CD4-positive, alpha-beta memory T cell (primary cell): ENCODE measurements at regions not wholly inside any gene's neighbourhood (a gene's known extent, or its start where the extent isn't known, plus 50 kb on each side); places are given as distances from the start of the nearest gene placed in this dataset.

Experiments used
- CTCF ChIA-PET: fragments of 350-600 bp; sonication (Branson Sonifier 250); formaldehyde crosslinking; loops from one replicate; lab custom pipeline; 2021; ENCODE audit warnings: inconsistent platforms; ENCODE audit not compliant: partially characterized antibody; lab: Charles Lee
- POLR2A ChIA-PET: fragments of 350-600 bp; sonication (Branson Sonifier 250); formaldehyde crosslinking; loops from one replicate; lab custom pipeline; 2021; ENCODE audit not compliant: partially characterized antibody; lab: Charles Lee
- DNase-seq, 5 donors: peaks; one replicate each; pipeline versions ENCODE4 v3.0.0 to v3.0.0-alpha.2; 2020 to 2022; ENCODE audit warnings: mixed read lengths in 1 of 5
- H3K27ac ChIP-seq: one replicate; pipeline ENCODE4 v1.7.0; 2013; ENCODE audit warnings: low read depth, low read length
- H3K27me3 ChIP-seq: 2 replicates; pipeline ENCODE4 v1.7.0; 2013; ENCODE audit warnings: mild to moderate bottlenecking, low read length, moderate library complexity; ENCODE audit not compliant: insufficient read depth
- H3K36me3 ChIP-seq: 2 replicates; pipeline ENCODE4 v1.7.0; 2013; ENCODE audit warnings: mild to moderate bottlenecking, low read length, moderate library complexity; ENCODE audit not compliant: insufficient read depth
- H3K4me1 ChIP-seq: 2 replicates; pipeline ENCODE4 v1.7.0; 2013; ENCODE audit warnings: mild to moderate bottlenecking, low read length, moderate library complexity; ENCODE audit not compliant: insufficient read depth
- H3K4me3 ChIP-seq, 2 donors: one replicate each; pipeline ENCODE4 v1.7.0; 2013; ENCODE audit warnings: low read length in 2 of 2, mild to moderate bottlenecking in 1 of 2
- H3K9me3 ChIP-seq, 2 donors: one replicate each; pipeline ENCODE4 v1.7.0; 2013; ENCODE audit warnings: low read length in 2 of 2, control low read depth in 1 of 2; ENCODE audit not compliant: control insufficient read depth in 1 of 2
- H3K27ac Mint-ChIP-seq, 7 donors: one replicate each; pipeline ENCODE4 v1.8.0; 2020 to 2021; ENCODE audit warnings: mixed read lengths in 7 of 7, mild to moderate bottlenecking in 6 of 7, inconsistent platforms in 3 of 7, moderate library complexity in 3 of 7
- H3K27me3 Mint-ChIP-seq, 2 donors: one replicate each; pipeline ENCODE4 v1.8.0; 2020 to 2021; ENCODE audit warnings: mixed read lengths in 2 of 2
- H3K36me3 Mint-ChIP-seq, 2 donors: one replicate each; pipeline ENCODE4 v1.8.0; 2020 to 2021; ENCODE audit warnings: mixed read lengths in 2 of 2, inconsistent platforms in 1 of 2, mild to moderate bottlenecking in 1 of 2
- H3K4me1 Mint-ChIP-seq, 4 donors: one replicate each; pipeline ENCODE4 v1.8.0; 2020 to 2021; ENCODE audit warnings: mixed read lengths in 4 of 4, mild to moderate bottlenecking in 1 of 4
- H3K4me3 Mint-ChIP-seq, 8 donors: one replicate each; pipeline ENCODE4 v1.8.0; 2020 to 2021; ENCODE audit warnings: mixed read lengths in 8 of 8, mild to moderate bottlenecking in 7 of 8, moderate library complexity in 6 of 8, inconsistent platforms in 3 of 8
- H3K9me3 Mint-ChIP-seq, 8 donors: one replicate each; pipeline ENCODE4 v1.8.0; 2020 to 2021; ENCODE audit warnings: mixed read lengths in 8 of 8, mild to moderate bottlenecking in 5 of 8, inconsistent platforms in 3 of 8, moderate library complexity in 1 of 8
- intact Hi-C: fragments of 100-400 bp; cut with micrococcal nuclease; formaldehyde crosslinking; loops from one replicate; pipeline ENCODE4 v1.15.1; 2023

DNA sequence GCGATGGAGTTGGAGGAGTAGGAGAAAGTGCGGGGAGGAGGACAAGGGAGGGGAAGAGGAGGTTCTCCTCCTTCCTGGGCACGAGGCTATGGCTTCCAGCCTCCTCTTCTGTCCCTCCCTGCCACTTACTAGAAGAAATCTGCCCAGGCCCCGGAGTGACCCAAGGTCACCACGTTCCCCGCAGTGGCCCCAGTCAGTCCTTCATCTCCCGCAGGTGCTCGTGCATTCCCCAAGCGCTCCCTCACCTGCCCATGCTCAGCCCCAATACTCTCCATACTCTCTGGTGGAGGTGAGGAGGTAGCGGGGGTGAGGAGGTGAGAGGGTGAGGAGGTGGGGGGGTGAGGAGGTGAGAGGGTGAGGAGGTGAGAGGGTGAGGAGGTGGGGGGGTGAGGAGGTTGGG lies 85.4 kb downstream of the CCDC185 start:
- CTCF ChIA-PET, result no interaction called here
- intact Hi-C loops, result no loop called here
- Mint-ChIP-seq H3K4me3 (no peak overlapping the region), H3K36me3 (no peaks in the 10 kb centered on the region), H3K27ac (no peak overlapping the region), H3K27me3 (peaks cover 6 to 19% of the 10 kb centered on the region in 2 donors), H3K9me3 (peaks cover 0 to 2% (median 0%) of the 10 kb centered on the region in 8 donors), H3K4me1 (peaks cover 5 to 14% (median 11%) of the 10 kb centered on the region in 4 donors)
- no peak for DNase-seq
- POLR2A ChIA-PET, result no interaction called here
- no peaks in the 10 kb centered on the region for H3K27me3 ChIP-seq
- H3K4me1 ChIP-seq, result peaks cover 4% of the 10 kb centered on the region
- H3K4me3 ChIP-seq, result no peak overlapping the region
- no peaks in the 10 kb centered on the region for H3K36me3 ChIP-seq
- H3K9me3 ChIP-seq, result no peaks in the 10 kb centered on the region
- no peak overlapping the region for H3K27ac ChIP-seq

DNA sequence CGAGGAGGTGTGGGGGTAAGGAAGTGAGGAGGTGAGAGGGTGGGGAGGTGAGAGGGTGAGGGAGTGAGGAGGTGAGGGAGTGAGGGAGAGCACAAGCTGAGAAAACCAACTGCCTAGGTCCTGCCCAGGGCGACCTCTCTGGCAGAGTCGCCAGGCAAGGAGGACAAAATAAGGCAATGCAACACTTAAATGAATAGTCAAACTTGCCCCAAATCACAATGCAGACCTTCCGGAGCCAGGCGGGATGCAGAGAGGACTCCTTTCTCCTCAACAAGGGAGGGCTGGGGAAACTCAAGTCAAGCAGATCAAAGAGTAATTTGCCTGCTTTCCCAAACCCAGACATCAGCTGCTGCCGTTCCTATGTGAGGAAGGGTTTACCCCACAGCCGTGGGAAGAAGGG lies 86.0 kb downstream of the CCDC185 start:
- H3K9me3 Mint-ChIP-seq, result peaks cover 0 to 2% (median 0%) of the 10 kb centered on the region in 8 donors
- H3K27me3 Mint-ChIP-seq, result peaks cover 9 to 19% of the 10 kb centered on the region in 2 donors
- H3K36me3 Mint-ChIP-seq, result no peaks in the 10 kb centered on the region
- peaks cover 5 to 14% (median 11%) of the 10 kb centered on the region in 4 donors for H3K4me1 Mint-ChIP-seq
- Histone ChIP-seq H3K27me3 (no peaks in the 10 kb centered on the region), H3K4me1 (peaks cover 4% of the 10 kb centered on the region), H3K36me3 (no peaks in the 10 kb centered on the region), H3K9me3 (no peaks in the 10 kb centered on the region), H3K4me3 (no peak overlapping the region), H3K27ac (no peak overlapping the region)
- DNase-seq, result no peak
- H3K4me3 Mint-ChIP-seq, result no peak overlapping the region
- no peak overlapping the region for H3K27ac Mint-ChIP-seq
- intact Hi-C loops, result no loop called here
- POLR2A ChIA-PET, result interaction anchor here (1.0 kb wide), 1 partner anchor 36 kb away, joined by 4 read pairs; no protein-coding TSS in a partner anchor
- CTCF ChIA-PET, result no interaction called here

DNA sequence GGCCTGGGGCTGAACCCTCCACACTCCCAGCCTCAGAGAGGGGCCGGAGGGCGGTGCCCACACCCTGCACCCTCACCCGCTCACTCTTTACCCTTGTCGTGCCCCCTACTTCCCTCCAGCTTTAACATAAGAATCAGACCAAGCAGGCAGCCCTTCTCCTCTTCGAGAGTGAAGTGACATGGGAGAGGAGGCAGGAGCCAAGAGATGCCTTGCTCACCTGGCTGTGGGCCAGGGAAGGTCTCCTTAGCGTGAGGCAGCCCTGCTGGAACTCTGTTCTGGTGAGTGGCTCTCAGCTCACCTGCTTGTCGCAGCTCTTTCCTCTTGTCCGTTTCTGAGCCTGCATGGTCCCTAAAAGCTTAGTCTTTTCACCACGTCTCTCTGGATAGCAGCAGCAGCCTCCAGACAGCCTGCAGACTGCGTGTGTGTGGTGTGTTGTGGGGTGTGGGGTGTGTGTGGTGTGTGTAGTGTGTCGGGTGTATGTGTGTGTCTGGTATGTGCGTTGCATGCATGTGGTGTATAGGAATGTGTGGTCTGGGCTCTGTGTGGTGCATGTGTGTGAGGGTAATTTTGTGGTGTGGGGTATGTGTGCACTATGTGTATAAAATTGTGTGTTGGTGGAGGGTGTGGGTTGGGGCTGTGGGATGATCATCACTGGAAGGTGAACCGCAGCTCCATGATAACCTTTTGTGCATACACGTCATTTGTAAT lies 86.7 kb downstream of the CCDC185 start:
- Histone ChIP-seq H3K4me1 (peaks cover 4% of the 10 kb centered on the region), H3K36me3 (no peaks in the 10 kb centered on the region), H3K27ac (no peak overlapping the region), H3K27me3 (no peaks in the 10 kb centered on the region), H3K4me3 (no peak overlapping the region), H3K9me3 (no peaks in the 10 kb centered on the region)
- peaks cover 0 to 2% (median 0%) of the 10 kb centered on the region in 8 donors for H3K9me3 Mint-ChIP-seq
- intact Hi-C loops, result no loop called here
- peaks cover 9 to 16% of the 10 kb centered on the region in 2 donors for H3K27me3 Mint-ChIP-seq
- ChIA-PET CTCF (no interaction called here), POLR2A (interaction anchor here (1.0 kb wide), 1 partner anchor 36 kb away, joined by 4 read pairs; no protein-coding TSS in a partner anchor)
- DNase-seq, result no peak
- H3K4me1 Mint-ChIP-seq, result peaks cover 5 to 14% (median 11%) of the 10 kb centered on the region in 4 donors
- H3K36me3 Mint-ChIP-seq, result no peaks in the 10 kb centered on the region
- H3K4me3 Mint-ChIP-seq, result no peak overlapping the region
- peak overlapping the region in 1 of 7 donors; percentile 2 for H3K27ac Mint-ChIP-seq

DNA sequence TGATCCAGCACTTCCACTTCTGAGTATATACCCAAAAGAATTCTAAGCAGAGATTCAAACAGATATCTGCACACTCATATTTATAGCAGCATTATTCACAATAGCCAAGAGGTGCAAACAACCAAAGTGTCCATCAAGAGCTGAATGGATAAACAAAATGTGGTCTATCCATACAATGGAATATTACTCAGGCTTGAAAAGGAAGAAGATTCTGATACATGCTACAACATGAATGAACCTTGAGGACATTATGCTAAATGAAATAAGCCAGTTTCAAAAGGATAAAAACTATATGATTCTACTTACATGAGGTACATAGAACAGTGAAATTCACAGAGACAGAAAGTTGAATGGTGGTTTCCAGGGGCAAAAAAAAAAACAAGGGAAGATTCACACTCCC lies 88.9 kb downstream of the CCDC185 start:
- Mint-ChIP-seq H3K27me3 (peaks cover 5 to 12% of the 10 kb centered on the region in 2 donors), H3K9me3 (peaks cover 0 to 2% (median 0%) of the 10 kb centered on the region in 8 donors), H3K4me1 (peaks cover 5 to 23% (median 17%) of the 10 kb centered on the region in 4 donors), H3K36me3 (no peaks in the 10 kb centered on the region), H3K27ac (no peak overlapping the region), H3K4me3 (no peak overlapping the region)
- no peak overlapping the region for H3K4me3 ChIP-seq
- intact Hi-C loops, result no loop called here
- DNase-seq, result no peak
- H3K9me3 ChIP-seq, result no peaks in the 10 kb centered on the region
- H3K36me3 ChIP-seq, result no peaks in the 10 kb centered on the region
- no peaks in the 10 kb centered on the region for H3K27me3 ChIP-seq
- ChIA-PET CTCF (interaction anchor here (1.2 to 1.6 kb wide), 2 partner anchors 146 to 148 kb away, joined by 4 to 6 read pairs; no protein-coding TSS in a partner anchor), POLR2A (no interaction called here)
- peaks cover 4% of the 10 kb centered on the region for H3K4me1 ChIP-seq
- no peak overlapping the region for H3K27ac ChIP-seq

DNA sequence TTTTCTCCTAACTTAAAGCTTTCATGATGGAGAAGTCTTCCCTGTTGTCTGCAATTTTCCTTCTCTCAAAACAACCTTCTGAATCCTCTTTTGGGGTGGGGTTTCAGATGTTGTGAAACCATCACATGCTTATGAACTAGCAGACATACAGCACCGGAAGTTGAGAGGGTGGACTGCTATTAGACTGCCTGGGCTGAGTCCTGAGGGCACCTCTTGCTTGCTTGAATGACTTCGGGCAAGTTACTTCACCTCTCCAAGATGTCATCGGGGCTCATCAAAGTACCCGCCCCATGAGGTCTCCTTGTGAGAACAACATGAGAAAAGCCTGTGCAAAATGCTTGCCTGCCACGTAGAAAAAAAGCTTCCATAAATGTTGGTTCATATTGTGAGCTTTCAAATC lies 89.6 kb downstream of the CCDC185 start:
- Mint-ChIP-seq H3K36me3 (no peaks in the 10 kb centered on the region), H3K4me3 (peak overlapping the region in 3 of 8 donors; percentile 2 to 45 (median 26)), H3K4me1 (peaks cover 5 to 22% (median 17%) of the 10 kb centered on the region in 4 donors), H3K27me3 (peaks cover 5 to 10% of the 10 kb centered on the region in 2 donors), H3K27ac (peak overlapping the region in 1 of 7 donors; percentile 32), H3K9me3 (no peaks in the 10 kb centered on the region)
- intact Hi-C loops, result no loop called here
- ChIA-PET CTCF (interaction anchor here (1.2 to 1.6 kb wide), 2 partner anchors 145 to 147 kb away, joined by 4 to 6 read pairs; no protein-coding TSS in a partner anchor), POLR2A (no interaction called here)
- Histone ChIP-seq H3K36me3 (no peaks in the 10 kb centered on the region), H3K4me1 (peaks cover 4% of the 10 kb centered on the region), H3K4me3 (no peak overlapping the region), H3K9me3 (no peaks in the 10 kb centered on the region), H3K27me3 (no peaks in the 10 kb centered on the region), H3K27ac (no peak overlapping the region)
- DNase-seq, result peak in 1 of 5 donors; percentile 10

DNA sequence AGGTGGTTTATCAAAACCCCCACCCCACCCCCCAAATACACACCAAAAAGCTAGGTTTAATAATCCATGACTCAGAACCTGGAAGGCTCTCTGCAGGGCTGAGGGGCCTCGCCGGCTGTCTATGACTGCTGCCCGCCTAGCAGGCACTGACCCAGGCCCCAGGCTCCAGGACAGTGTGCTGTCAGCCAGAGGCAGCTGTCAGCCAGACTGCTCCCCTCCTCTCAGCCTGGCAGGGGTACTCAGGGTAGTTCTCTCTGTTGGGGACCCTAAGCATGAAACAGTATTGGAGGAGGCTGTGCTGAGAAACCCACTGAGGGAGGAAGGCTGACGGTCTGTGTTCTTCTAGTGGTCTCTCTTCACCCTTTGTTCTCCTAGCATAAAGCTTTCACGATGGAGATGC lies 90.3 kb downstream of the CCDC185 start:
- H3K27ac Mint-ChIP-seq, result no peak overlapping the region
- no peaks in the 10 kb centered on the region for H3K27me3 ChIP-seq
- ChIA-PET CTCF (interaction anchor here (1.1 to 1.6 kb wide), 4 partner anchors 32 to 350 kb away, joined by 3 to 6 read pairs (median 4); no protein-coding TSS in a partner anchor), POLR2A (no interaction called here)
- peaks cover 5 to 21% (median 17%) of the 10 kb centered on the region in 4 donors for H3K4me1 Mint-ChIP-seq
- no peak overlapping the region for H3K4me3 ChIP-seq
- H3K36me3 ChIP-seq, result no peaks in the 10 kb centered on the region
- H3K9me3 ChIP-seq, result no peaks in the 10 kb centered on the region
- H3K27me3 Mint-ChIP-seq, result peaks cover 3 to 6% of the 10 kb centered on the region in 2 donors
- H3K4me3 Mint-ChIP-seq, result no peak overlapping the region
- peaks cover 4% of the 10 kb centered on the region for H3K4me1 ChIP-seq
- H3K9me3 Mint-ChIP-seq, result no peaks in the 10 kb centered on the region
- no peak for DNase-seq
- intact Hi-C loops, result no loop called here
- no peak overlapping the region for H3K27ac ChIP-seq
- no peaks in the 10 kb centered on the region for H3K36me3 Mint-ChIP-seq

DNA sequence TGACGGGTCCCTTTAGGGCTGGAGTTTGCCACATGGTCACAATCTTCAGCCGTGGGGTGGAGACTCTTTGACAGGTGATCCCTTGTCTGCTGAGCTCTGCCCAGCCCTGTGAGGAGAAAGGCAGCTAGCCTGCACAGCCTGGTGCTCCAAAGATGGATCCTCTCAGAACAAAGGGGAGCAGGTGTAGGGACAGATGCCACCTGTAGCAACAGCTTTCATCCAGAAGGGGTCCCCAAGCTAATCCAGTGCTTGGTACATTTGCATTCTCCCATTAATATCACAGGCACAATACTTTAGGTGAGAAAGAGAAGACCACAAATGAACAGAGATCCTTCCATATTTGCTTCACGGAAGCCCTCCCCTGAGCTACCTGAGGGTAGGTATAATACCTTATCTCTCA lies 93.2 kb downstream of the CCDC185 start:
- H3K4me1 Mint-ChIP-seq, result peaks cover 5 to 21% (median 16%) of the 10 kb centered on the region in 4 donors
- ChIA-PET CTCF (interaction anchor here (0.8 to 1.2 kb wide), 2 partner anchors 27 to 147 kb away, joined by 3 read pairs; no protein-coding TSS in a partner anchor), POLR2A (no interaction called here)
- peaks cover 0 to 3% of the 10 kb centered on the region in 2 donors for H3K27me3 Mint-ChIP-seq
- no peaks in the 10 kb centered on the region for H3K36me3 ChIP-seq
- H3K9me3 ChIP-seq, result no peaks in the 10 kb centered on the region
- no peaks in the 10 kb centered on the region for H3K27me3 ChIP-seq
- no peak overlapping the region for H3K27ac Mint-ChIP-seq
- H3K9me3 Mint-ChIP-seq, result no peaks in the 10 kb centered on the region
- H3K36me3 Mint-ChIP-seq, result no peaks in the 10 kb centered on the region
- H3K4me3 Mint-ChIP-seq, result no peak overlapping the region
- H3K4me3 ChIP-seq, result no peak overlapping the region
- no peak overlapping the region for H3K27ac ChIP-seq
- H3K4me1 ChIP-seq, result peaks cover 4% of the 10 kb centered on the region
- intact Hi-C loops, result no loop called here
- peak in 2 of 5 donors; percentile 10 for DNase-seq
